ENCODE measurements at regions not wholly inside any gene's neighbourhood (a gene's known extent, or its start where the extent isn't known, plus 50 kb on each side); places are given as distances from the start of the nearest gene placed in this dataset.

DNA sequence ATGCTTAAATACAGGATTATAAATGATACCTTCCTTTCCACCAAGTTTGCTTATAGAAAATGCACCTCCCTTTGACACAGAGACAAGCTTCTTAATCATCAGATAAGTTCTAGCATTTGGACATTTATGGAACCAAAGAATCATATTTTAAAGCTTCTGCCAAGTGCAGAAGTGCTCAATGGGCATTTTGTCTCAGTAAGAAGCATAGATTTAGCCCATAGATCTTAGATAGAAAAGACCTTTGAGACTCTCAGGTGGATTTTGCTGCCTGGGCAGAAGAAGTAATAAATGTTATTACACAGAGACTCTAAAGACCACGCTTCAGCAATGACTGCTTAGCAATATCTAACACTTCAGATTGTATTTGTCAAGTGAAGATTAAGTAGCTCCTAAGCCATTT is 174.6 kb downstream of the VEGFC start:
- BruUV-seq (replicated peaks), result no TSS peak
- intact Hi-C loops (cut with micrococcal nuclease; ENCODE audit: unreplicated experiment) (no loop called here), in situ Hi-C loops (cut with HindIII; ENCODE audit: extremely low pct_ligation_motif_present, low pct_unique_long_range_greater_than_20kb) (no loop called here)
- TF ChIP-seq U2AF2 (IDR thresholded peaks at IDR 0.05; ENCODE audit: low read depth, low read length), result no peak
- TF ChIP-seq, protein P1, sequence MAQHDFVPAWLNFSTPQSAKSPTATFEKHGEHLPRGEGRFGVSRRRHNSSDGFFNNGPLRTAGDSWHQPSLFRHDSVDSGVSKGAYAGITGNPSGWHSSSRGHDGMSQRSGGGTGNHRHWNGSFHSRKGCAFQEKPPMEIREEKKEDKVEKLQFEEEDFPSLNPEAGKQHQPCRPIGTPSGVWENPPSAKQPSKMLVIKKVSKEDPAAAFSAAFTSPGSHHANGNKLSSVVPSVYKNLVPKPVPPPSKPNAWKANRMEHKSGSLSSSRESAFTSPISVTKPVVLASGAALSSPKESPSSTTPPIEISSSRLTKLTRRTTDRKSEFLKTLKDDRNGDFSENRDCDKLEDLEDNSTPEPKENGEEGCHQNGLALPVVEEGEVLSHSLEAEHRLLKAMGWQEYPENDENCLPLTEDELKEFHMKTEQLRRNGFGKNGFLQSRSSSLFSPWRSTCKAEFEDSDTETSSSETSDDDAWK (CRISPR knock-in tag; IDR thresholded peaks at IDR 0.05), result no peak
- no peak for TF ChIP-seq TBL1XR1 (IDR thresholded peaks at IDR 0.05; ENCODE audit: borderline replicate concordance, low read length, partially characterized antibody)
- TF ChIP-seq, protein P2, sequence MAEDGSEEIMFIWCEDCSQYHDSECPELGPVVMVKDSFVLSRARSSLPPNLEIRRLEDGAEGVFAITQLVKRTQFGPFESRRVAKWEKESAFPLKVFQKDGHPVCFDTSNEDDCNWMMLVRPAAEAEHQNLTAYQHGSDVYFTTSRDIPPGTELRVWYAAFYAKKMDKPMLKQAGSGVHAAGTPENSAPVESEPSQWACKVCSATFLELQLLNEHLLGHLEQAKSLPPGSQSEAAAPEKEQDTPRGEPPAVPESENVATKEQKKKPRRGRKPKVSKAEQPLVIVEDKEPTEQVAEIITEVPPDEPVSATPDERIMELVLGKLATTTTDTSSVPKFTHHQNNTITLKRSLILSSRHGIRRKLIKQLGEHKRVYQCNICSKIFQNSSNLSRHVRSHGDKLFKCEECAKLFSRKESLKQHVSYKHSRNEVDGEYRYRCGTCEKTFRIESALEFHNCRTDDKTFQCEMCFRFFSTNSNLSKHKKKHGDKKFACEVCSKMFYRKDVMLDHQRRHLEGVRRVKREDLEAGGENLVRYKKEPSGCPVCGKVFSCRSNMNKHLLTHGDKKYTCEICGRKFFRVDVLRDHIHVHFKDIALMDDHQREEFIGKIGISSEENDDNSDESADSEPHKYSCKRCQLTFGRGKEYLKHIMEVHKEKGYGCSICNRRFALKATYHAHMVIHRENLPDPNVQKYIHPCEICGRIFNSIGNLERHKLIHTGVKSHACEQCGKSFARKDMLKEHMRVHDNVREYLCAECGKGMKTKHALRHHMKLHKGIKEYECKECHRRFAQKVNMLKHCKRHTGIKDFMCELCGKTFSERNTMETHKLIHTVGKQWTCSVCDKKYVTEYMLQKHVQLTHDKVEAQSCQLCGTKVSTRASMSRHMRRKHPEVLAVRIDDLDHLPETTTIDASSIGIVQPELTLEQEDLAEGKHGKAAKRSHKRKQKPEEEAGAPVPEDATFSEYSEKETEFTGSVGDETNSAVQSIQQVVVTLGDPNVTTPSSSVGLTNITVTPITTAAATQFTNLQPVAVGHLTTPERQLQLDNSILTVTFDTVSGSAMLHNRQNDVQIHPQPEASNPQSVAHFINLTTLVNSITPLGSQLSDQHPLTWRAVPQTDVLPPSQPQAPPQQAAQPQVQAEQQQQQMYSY (CRISPR knock-in tag; IDR thresholded peaks at IDR 0.05), result no peak
- TF ChIP-seq GFI1 (CRISPR knock-in tag; IDR thresholded peaks at IDR 0.05; ENCODE audit: borderline replicate concordance), result no peak
- Histone ChIP-seq H3K4me1 (ENCODE audit: insufficient read depth, low read length) (no peaks in the 10 kb centered on the region), H3K36me3 (replicated peaks in 1 of 2; ENCODE audit: control insufficient read depth in 1 of 2, insufficient read depth in 2 of 2, low read length in 2 of 2) (no peaks in the 10 kb centered on the region), H3K27me3 (ENCODE audit: control insufficient read depth in 1 of 2, insufficient read depth in 2 of 2, low read length in 2 of 2) (no peaks in the 10 kb centered on the region), H3K9ac (ENCODE audit: insufficient read depth, low read depth, low read length) (no peak overlapping the region), H3K27ac (ENCODE audit: extremely low read length, insufficient read depth, low read length) (no peak overlapping the region), H4K20me1 (ENCODE audit: insufficient read depth, low read length) (no peaks in the 10 kb centered on the region), H3K9me3 (ENCODE audit: low read length) (no peaks in the 10 kb centered on the region), H2AFZ (ENCODE audit: low read length) (no peak overlapping the region), H3K79me2 (ENCODE audit: insufficient read depth, low read length) (no peaks in the 10 kb centered on the region), H3K4me3 (replicated peaks in 1 of 3; ENCODE audit: insufficient read depth in 1 of 3, low read depth in 2 of 3, low read length in 3 of 3) (no peak overlapping the region), H3K4me2 (ENCODE audit: low read depth, low read length) (no peak overlapping the region)
- DNase-seq (ENCODE audit: low spot score), result no peak
- no peak for ATAC-seq
- FAIRE-seq, result no peak
- ChIA-PET CTCF (ENCODE audit: low intra/inter-chr PET ratio, low total read pairs) (no interaction called here), POLR2A (no interaction called here)
- 0% methylated on average over 1 of the region's 1 CpG for WGBS (ENCODE audit: low lambda C conversion rate)
